GM19455 (cell line): ENCODE measurements at regions not wholly inside any gene's neighbourhood (a gene's known extent, or its start where the extent isn't known, plus 50 kb on each side); places are given as distances from the start of the nearest gene placed in this dataset.

Source experiments
- ATAC-seq: cut with Tn5 transposase; IDR thresholded peaks from one replicate; pipeline ENCODE4 v1.9.1; 2021; ENCODE audit not compliant: unreplicated experiment

GRCh38 chr12:47025349-47025748 lies 54.1 kb upstream of the PCED1B start:
- ATAC-seq, result no peak

- no peak for ATAC-seq
These were observed 53.6 kb upstream of the PCED1B start for GRCh38 chr12:47025798-47026197.

- no peak for ATAC-seq
These were observed 53.1 kb upstream of the PCED1B start for GRCh38 chr12:47026291-47026690.
